Mucosa of descending colon (tissue), 3 donors: ENCODE measurements at regions not wholly inside any gene's neighbourhood (a gene's known extent, or its start where the extent isn't known, plus 50 kb on each side); places are given as distances from the start of the nearest gene placed in this dataset.
A peak's percentile ranks its signal among the peaks of the same experiment; 100 is the strongest.

Experiments used
- ATAC-seq: fragments of 200-7000 bp; cut with Tn5 transposase; one replicate; pipeline ENCODE4 v1.9.1; 2020; ENCODE audit warnings: mild to moderate bottlenecking, moderate library complexity
- DNase-seq, 3 donors: peaks; one replicate each; pipeline ENCODE4 v3.0.0-alpha.2; 2020
- H3K36me3 ChIP-seq: fragments of 200-600 bp; one replicate; pipeline ENCODE4 v1.8.0; 2021; ENCODE audit warnings: low read depth, mild to moderate bottlenecking
- H3K4me1 ChIP-seq: fragments of 200-600 bp; one replicate; pipeline ENCODE4 v1.8.0; 2021; ENCODE audit warnings: low read depth, mild to moderate bottlenecking
- H3K4me3 ChIP-seq: fragments of 200-600 bp; one replicate; pipeline ENCODE4 v1.8.0; 2021; ENCODE audit warnings: mild to moderate bottlenecking
- H3K9me3 ChIP-seq: fragments of 200-600 bp; one replicate; pipeline ENCODE4 v1.8.0; 2021; ENCODE audit warnings: mild to moderate bottlenecking
- intact Hi-C, 2 donors: fragments of 100-400 bp; cut with DNase I in 1 of 2; cut with micrococcal nuclease in 1 of 2; formaldehyde crosslinking; loops; one replicate each; pipeline versions ENCODE4 v1.11.0 to v1.11.1; 2022; cut with DNase I, micrococcal nuclease
- TF ChIP-seq, protein P1 (sequence below): fragments of 200-600 bp; IDR thresholded peaks from one replicate; pipeline ENCODE4 v1.8.0; 2022; ENCODE audit warnings: antibody characterized with exemption, mild to moderate bottlenecking
- donor health status: DM: no; HTN: no; CAD: no; lungs with moderate emphysema.
- donor health status: DM: no; HTN: no; CAD: no.
- donor health status: DM: no; HTN: yes; CAD: no.

DNA sequence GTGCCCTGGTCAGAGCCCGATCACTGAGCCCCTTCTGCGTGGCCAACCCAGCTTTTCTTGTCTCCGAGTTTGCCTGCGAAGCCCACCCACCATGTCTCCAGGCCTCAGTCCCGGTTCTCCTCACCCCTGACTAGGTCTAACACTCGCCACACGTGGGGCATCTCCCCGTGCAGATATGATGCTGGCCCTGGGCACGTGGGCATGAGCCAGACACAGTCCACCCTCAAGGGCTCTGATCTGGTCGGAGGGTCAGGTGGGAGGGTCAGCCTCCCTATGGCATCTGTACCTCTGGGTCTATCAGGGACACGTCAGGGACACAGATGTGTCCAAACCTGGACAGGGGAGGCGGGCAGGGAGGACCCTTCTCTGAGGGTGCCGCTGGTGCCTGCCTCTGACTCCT is 95.4 kb downstream of the RHOB start:
- no peak for DNase-seq
- TF ChIP-seq, protein P1, sequence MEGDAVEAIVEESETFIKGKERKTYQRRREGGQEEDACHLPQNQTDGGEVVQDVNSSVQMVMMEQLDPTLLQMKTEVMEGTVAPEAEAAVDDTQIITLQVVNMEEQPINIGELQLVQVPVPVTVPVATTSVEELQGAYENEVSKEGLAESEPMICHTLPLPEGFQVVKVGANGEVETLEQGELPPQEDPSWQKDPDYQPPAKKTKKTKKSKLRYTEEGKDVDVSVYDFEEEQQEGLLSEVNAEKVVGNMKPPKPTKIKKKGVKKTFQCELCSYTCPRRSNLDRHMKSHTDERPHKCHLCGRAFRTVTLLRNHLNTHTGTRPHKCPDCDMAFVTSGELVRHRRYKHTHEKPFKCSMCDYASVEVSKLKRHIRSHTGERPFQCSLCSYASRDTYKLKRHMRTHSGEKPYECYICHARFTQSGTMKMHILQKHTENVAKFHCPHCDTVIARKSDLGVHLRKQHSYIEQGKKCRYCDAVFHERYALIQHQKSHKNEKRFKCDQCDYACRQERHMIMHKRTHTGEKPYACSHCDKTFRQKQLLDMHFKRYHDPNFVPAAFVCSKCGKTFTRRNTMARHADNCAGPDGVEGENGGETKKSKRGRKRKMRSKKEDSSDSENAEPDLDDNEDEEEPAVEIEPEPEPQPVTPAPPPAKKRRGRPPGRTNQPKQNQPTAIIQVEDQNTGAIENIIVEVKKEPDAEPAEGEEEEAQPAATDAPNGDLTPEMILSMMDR = no peak
- Histone ChIP-seq H3K4me1 (no peaks in the 10 kb centered on the region), H3K4me3 (no peak overlapping the region), H3K9me3 (no peaks in the 10 kb centered on the region), H3K36me3 (no peaks in the 10 kb centered on the region)
- no peak for ATAC-seq
- intact Hi-C loops = no loop called here

DNA sequence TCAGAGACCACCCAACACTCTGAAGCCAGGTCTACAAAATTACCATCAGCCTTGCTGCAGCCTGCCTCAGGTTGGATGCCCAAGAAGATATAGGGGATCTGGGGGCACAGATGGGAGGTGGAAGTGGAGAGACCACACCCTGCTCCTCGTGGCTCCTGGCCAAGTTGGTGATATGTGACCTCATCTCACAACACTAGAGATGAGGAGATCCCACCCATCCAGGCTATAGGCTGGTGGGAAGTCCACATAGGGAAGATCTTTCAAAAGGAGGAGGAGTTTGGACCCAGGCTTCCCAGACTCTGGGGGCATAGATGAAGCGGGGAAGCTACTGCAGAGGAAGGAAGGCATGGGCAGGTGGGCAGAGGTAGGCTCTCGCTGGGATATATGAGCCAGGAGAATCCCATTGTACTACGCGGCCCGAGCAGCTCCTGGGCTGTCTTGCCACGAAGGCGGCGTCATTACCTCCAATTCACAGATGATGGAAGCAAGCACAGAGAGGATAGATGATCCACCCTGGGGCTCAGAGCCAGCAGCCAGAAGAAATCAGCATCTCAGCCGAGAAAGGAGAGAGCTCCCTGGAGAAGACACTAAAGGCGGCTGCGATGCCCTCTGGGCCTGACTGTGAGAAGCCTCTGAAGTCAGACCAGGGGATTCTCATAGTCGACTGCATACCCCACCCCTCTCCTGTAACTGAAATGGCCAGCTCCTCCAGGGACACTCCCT is 96.0 kb downstream of the RHOB start:
- intact Hi-C loops = no loop called here
- H3K4me1 ChIP-seq = no peaks in the 10 kb centered on the region
- H3K36me3 ChIP-seq = no peaks in the 10 kb centered on the region
- no peaks in the 10 kb centered on the region for H3K9me3 ChIP-seq
- no peak overlapping the region for H3K4me3 ChIP-seq
- ATAC-seq = no peak
- peak in 1 of 3 donors; percentile 8 for DNase-seq
- TF ChIP-seq, protein P1 = no peak

DNA sequence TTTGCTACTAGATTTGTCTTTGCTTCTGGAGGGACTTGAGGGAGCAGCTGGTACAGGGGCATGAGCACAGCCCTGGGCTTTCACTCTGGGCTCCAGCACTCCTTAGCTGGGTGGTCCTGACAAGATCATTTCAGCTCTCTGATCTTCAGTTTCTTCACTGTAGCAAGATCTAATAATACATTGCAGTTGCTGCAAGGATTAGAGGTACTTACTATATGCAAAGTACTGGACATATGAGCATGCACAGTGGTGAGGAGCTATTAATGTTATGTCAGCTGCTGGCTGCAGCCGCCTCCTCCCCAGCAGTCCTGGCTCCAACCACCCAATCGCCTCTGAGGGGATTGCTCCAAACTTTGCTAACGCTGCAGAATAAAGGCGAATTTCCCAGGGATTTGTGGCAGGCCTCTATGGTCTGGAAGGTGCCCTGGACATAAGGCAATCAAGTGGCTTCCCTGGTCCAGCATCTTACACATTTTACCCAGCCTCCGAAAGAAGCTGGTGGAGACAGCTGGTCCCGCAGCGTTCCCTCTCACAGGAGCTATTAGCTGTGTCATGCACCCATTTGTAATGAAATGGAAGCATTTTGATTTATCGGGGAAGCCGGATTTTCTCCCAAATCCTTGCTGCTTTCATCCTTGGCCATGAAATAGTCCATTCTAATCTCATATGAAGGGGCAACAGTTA is 96.7 kb downstream of the RHOB start:
- ATAC-seq = no peak
- no peak for DNase-seq
- TF ChIP-seq, protein P1 = no peak
- H3K36me3 ChIP-seq = no peaks in the 10 kb centered on the region
- no peaks in the 10 kb centered on the region for H3K4me1 ChIP-seq
- H3K9me3 ChIP-seq = no peaks in the 10 kb centered on the region
- H3K4me3 ChIP-seq = no peak overlapping the region
- intact Hi-C loops = no loop called here

DNA sequence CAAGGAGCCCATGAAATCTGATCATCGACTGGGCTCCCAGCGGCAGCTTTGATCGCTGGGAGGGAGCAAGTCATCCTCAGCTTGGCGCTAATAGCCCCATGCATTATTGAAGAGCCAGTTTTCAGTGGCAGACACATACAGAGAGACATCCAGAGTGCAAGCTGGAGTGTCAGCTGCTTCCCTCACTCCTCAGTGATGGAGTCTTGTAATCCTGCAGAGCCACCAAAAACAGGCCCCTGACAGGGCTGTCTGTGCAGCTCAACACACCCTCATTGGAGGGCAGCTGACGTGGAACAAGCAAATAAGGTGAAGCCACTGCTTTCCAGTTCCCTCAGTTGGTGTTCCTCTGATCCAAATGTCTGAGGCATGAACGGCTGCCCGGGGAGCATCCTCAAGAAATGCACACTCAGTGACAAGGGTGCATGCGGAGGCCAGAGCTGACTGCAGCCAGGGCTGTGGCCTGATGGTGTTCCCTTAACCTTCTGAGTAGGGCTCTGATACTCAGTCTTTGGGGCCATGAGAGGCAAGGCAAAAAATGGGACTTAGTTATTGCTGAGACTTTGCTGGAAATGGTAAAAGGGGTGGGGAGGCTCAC is 97.4 kb downstream of the RHOB start:
- no peaks in the 10 kb centered on the region for H3K4me1 ChIP-seq
- H3K36me3 ChIP-seq = no peaks in the 10 kb centered on the region
- H3K9me3 ChIP-seq = no peaks in the 10 kb centered on the region
- ATAC-seq (no peak), DNase-seq (peak in 1 of 3 donors; percentile 22)
- no peak overlapping the region for H3K4me3 ChIP-seq
- intact Hi-C loops = no loop called here
- TF ChIP-seq, protein P1 = no peak

GRCh38 chr2:20549144-20549543 is 101.8 kb downstream of the HS1BP3 start:
- H3K4me1 ChIP-seq = no peaks in the 10 kb centered on the region
- DNase-seq = peak in 1 of 3 donors; percentile 17
- H3K36me3 ChIP-seq = no peaks in the 10 kb centered on the region
- TF ChIP-seq, protein P1 = no peak
- no peak for ATAC-seq
- intact Hi-C loops = no loop called here
- no peak overlapping the region for H3K4me3 ChIP-seq
- no peaks in the 10 kb centered on the region for H3K9me3 ChIP-seq
